HTR-8/SVneo (cell line): ENCODE measurements at regions not wholly inside any gene's neighbourhood (a gene's known extent, or its start where the extent isn't known, plus 50 kb on each side); places are given as distances from the start of the nearest gene placed in this dataset.
"Not testable (repeated sequence)": the region's sequence is repeated elsewhere in the genome, so short reads cannot be mapped to it uniquely, and the experiment has no call there.

Experiments used
- DNase-seq: peaks from one replicate; pipeline ENCODE4 v3.0.0; 2011; ENCODE audit warnings: low spot score, mixed read lengths; ENCODE audit not compliant: insufficient read length
- FAIRE-seq: peaks from 2 replicates; lab custom pipeline; 2011; peaks lifted over from hg19 to GRCh38; lab: Jason Lieb, UNC

- no peak for DNase-seq
- FAIRE-seq, result no peak
These were observed 157.8 kb downstream of the SAMD5 start for GRCh38 chr6:147666255-147666654.

- DNase-seq (no peak), FAIRE-seq (no peak)
These were observed 158.6 kb downstream of the SAMD5 start for GRCh38 chr6:147667082-147667481.

GRCh38 chr6:147674099-147674498 lies 165.6 kb downstream of the SAMD5 start:
- FAIRE-seq, result no peak

GRCh38 chr6:147674794-147675193 lies 166.3 kb downstream of the SAMD5 start:
- no peak for DNase-seq
- no peak for FAIRE-seq

More at GRCh38 chr6:147674099-147674498, 165.6 kb downstream of the SAMD5 start:
- no peak for DNase-seq

- no peak for DNase-seq
- no peak for FAIRE-seq
These were observed 166.8 kb downstream of the SAMD5 start for GRCh38 chr6:147675281-147675680.

GRCh38 chr6:147676495-147677199 lies 168.2 kb downstream of the SAMD5 start:
- FAIRE-seq, result no peak
- no peak for DNase-seq

- FAIRE-seq (no peak), DNase-seq (no peak)
These were observed 169.2 kb downstream of the SAMD5 start for GRCh38 chr6:147677647-147678046.

- DNase-seq (no peak), FAIRE-seq (no peak)
These were observed 169.8 kb downstream of the SAMD5 start for GRCh38 chr6:147678253-147678652.

GRCh38 chr6:147684906-147685305 lies 176.4 kb downstream of the SAMD5 start:
- FAIRE-seq (no peak), DNase-seq (no peak)

- DNase-seq (no peak), FAIRE-seq (no peak)
These were observed 180.9 kb downstream of the SAMD5 start for GRCh38 chr6:147689398-147689797.

- no peak for FAIRE-seq
- no peak for DNase-seq
These were observed 183.0 kb downstream of the SAMD5 start for GRCh38 chr6:147691446-147691845.

- DNase-seq, result no peak
- FAIRE-seq, result no peak
These were observed 184.7 kb downstream of the SAMD5 start for GRCh38 chr6:147693181-147693580.

- not testable (repeated sequence) for FAIRE-seq, DNase-seq
These were observed 186.1 kb downstream of the SAMD5 start for GRCh38 chr6:147694556-147694955.

GRCh38 chr6:147695819-147696218 lies 187.3 kb downstream of the SAMD5 start:
- FAIRE-seq (peak; percentile 57), DNase-seq (no peak)

- DNase-seq, result no peak
- FAIRE-seq, result no peak
These were observed 190.7 kb downstream of the SAMD5 start for GRCh38 chr6:147699140-147699539.

GRCh38 chr6:147699637-147700036 lies 191.1 kb downstream of the SAMD5 start:
- FAIRE-seq, result peak; percentile 42

GRCh38 chr6:147700436-147701209 lies 192.1 kb downstream of the SAMD5 start:
- FAIRE-seq, result no peak
- no peak for DNase-seq

More at GRCh38 chr6:147699637-147700036, 191.1 kb downstream of the SAMD5 start:
- DNase-seq, result peak; percentile 23

- no peak for FAIRE-seq
These were observed 196.2 kb downstream of the SAMD5 start for GRCh38 chr6:147704691-147705090.

GRCh38 chr6:147707524-147707923 lies 199.0 kb downstream of the SAMD5 start:
- FAIRE-seq, result no peak
- no peak for DNase-seq

More at GRCh38 chr6:147704691-147705090, 196.2 kb downstream of the SAMD5 start:
- no peak for DNase-seq

- no peak for FAIRE-seq
- DNase-seq, result no peak
These were observed 199.7 kb downstream of the SAMD5 start for GRCh38 chr6:147708170-147708569.
